GM21723 (cell line): ENCODE measurements at regions not wholly inside any gene's neighbourhood (a gene's known extent, or its start where the extent isn't known, plus 50 kb on each side); places are given as distances from the start of the nearest gene placed in this dataset.

Experiments
- ATAC-seq: cut with Tn5 transposase; IDR thresholded peaks from one replicate; pipeline ENCODE4 v1.9.1; 2021; ENCODE audit warnings: mild to moderate bottlenecking, moderate library complexity; ENCODE audit not compliant: unreplicated experiment

DNA sequence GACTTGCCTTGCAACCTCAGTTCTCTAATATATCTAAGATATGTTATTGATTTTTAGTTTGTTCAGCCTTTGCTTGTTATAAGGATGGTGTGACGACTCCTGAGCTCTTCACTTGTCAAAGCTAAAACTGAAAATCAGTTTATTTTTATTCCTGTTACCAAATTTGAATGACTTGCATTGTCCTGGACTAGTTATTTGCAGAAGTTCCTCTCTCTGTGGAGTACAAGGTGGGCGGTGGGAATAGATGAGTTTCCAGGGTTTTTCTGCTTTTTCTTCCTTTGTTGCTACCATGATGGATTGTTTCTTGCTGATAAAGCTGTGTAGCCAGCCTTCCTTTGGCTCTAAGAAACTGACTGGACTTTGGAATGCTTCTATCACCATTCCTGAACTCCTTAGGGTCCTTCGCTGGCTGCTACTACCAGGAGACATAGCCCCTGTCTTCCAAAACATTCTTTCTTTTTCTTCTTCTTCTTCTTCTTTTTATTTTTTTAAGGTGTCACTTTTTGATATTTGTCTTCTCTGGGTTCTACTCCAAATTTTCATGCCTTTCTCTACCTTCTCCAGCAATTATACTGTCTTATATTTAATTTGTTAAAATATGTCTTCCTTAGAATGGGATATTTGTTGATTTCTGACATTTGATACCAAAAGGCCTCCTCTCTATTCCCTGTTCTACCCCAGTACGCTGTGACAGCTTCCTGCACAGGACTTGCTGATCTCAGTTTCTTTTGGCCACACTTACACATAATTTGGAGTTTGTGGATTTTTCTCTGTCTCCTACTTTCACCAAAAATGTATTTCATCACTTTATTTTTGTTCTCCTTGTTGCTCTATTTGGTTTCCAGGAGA, 145.1 kb upstream of the THRB start:
- no peak for ATAC-seq

DNA sequence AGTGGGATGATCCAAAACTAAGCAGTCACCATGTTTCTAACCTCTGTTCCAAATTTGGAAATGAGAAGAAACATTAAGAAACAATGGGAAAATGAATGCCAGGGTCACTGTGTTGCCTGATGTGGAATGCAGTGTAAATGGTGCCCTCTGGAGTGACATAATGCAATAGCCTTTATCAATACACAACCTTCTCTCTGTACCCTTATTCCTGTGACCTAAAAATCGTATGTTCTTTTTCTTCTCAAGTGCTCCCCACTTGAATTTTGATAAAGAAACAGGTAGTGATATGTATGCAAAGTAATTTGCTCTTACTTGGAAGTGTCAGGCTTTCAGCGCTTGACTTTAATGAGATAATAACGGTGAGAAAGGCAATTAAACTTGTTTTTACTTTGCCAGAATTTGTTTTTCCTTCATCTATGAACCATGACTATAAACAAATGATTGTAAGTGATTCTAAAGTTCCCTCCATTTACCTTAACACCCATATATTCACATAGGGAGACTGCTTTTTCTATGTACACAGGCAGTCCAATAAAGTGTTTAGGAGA, 145.8 kb upstream of the THRB start:
- no peak for ATAC-seq

DNA sequence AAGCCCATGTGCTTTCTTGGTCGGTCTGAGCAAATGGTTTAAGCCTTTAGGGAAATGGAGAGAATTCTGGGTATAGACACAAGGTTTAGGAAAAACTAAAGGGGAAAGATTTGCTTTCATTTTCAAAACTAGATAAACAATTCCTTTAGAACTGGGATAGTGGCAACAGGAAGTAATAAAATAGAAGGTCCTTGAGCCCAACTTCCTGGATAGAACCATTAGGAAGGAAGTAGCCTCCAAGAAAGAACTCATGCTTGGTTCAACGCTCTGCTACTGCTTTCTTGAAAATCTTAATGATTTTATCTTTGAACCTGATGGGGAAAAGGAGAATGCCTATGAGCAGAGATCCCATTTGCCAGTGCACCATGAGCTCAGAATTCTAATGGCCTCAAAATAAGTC, 147.0 kb upstream of the THRB start:
- no peak for ATAC-seq

DNA sequence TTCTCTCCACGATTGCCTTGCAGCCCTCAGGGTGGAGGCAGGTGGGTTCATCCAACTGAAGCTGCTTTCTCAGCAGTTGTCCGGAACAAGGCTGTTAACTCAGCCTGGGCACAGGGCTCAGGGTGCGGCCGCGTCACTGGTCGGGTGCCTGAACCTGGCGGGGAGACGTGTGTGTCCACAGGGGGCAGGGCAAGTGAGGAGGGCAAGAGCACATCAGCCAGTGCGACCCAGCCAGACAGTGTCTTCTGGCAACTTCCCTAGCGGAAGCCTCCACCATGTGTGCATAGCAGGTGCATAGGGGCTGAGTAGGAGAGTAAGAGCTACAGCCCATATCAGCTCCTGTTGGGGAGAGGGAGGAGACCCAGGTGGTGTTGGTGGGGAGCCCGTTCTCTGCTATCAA, 150.4 kb upstream of the THRB start:
- ATAC-seq: no peak

DNA sequence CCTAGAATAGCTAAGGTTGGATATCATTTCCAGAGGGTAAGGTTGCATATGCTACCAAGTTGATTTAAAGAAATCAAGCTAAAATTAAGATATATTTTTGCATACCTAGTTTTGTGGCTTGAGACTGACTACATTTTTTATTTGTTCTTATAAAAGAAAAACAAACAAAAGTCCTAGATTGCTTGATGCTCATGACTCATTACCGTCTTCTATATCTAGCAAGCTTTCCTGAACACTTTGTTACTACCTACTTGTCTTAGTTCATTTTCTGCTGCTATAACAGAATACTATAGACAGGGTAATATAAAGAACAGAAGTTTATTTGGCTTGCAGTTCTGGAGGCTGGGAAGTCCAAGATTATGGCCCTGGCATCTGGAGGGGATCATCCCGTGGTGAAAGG, 152.1 kb upstream of the THRB start:
- ATAC-seq: no peak

DNA sequence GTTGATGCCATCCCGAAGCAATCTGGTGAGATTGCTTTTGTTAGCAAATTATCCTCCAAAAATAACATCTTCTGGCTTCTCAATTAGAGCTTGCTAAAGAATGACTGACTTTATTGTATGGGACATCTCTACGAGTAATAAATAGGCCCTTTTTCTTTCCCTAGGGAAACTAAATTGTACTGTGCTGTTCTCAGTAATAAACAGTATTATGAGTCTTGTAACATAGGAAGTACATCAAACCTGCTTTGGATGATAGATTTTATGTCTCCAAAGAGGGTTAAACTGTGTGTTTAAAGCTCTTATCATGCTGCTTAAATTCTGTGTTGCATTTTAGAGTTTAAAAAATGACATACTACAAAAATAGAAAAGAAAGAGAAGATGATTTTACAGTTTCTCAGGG, 153.4 kb upstream of the THRB start:
- no peak for ATAC-seq

DNA sequence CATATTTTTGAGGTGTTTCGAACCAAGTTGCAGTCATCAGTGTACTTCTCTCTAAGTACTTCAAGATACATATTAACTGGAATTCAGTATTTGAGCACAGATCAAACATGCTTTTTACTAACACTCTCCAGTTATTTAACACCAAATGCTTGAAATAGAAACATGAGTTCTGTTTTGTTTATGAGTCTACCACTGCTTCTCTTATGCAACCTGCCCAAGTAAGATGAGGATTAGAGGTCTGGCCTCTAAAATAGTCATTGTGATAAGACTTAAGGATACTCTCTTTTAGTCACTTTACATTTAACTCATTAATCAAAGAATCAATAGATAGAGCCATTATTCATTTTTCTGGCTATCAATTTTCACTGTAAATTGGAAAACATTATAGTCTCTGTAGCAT, 156.2 kb upstream of the THRB start:
- ATAC-seq: no peak

DNA sequence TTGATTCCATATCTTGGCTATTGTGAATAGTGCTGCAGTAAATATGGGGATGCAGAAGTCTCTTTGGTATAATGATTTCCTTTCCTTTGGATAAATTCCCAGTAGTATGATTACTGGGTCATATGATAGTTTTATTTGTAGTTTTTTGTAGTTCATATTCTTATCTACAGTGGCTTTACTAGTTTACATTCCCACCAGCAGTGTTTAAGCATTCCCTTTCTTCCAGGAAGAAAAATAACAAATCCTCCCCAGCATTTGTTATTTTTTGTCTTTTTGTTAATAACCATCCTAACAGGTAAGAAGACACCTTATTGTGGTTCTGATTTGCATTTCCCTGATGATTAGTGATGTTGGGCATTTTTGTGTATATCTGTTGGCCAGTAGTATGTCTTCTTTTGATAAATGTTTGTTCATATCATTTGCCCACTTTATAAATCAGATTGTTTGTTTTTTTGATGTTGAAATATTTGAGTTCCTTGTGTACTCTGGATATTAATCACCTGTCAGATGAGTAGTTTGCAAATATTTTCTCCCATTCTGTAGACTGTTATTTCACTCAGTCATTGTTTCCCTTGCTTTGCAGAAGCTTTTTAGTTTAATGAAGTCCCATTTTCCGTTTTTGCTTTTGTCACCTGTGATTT, 163.3 kb upstream of the THRB start:
- ATAC-seq: no peak

DNA sequence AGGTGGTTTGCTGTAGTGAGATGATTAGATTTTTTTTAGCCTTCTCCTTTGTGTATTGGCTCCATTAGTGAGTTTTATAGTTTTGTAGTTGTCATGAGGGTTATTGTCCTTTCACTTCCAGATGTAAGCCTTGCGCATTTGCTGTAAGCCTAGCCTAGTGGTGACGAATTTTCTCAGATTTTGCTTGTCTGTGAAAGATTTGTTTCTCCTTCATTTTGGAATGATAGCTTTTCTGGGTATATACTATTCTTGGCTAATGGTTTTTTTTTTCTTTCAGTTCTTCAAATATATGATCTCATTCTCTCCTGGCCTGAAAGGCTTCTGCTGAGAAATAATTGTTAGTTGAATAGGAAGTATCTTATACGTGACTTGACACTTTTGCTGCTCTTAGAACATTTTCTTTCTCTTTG, 166.5 kb upstream of the THRB start:
- ATAC-seq: no peak

DNA sequence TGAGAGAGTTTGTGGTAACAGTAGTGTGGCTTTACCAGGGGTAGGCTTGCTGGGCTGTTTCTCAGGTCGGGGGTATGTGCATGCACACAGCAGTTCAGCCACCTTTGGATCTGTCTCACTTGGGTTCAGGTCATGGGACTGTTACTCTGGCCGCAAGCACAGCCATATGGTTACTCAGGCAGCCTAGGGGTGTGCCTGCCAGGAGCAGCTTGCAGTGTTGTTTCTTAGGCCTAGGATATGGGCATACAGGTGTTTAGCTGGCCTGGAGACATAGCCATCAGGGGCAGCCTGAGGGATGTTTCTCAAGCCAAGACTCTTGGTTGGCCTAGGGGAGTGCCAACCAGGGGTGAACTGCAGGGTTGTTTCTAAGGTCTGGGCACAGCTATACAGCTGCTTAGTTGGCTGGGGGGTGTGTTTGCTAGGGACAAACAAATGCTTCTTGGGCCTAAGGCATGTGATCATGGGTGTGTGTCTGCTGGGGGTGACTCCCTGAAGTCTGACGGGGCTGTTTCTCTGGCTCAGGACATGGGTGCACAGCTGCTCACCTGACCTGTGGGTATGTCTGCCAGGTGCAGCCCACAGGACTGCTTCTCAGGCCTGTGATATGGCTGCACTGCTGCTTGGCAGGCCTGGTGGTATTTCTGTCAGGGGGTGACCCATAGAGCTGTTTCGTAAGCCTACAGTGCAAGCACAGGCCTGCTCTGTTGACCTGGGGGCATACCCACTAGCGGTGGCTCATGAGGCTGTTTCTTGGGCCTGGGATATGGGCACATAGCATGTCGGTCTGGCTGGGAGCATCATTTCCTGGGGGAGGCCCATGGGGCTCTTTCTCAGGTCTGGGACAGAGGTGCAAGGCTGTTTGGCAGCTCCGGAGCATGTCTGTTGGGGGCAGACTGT, 168.0 kb upstream of the THRB start:
- ATAC-seq: no peak

DNA sequence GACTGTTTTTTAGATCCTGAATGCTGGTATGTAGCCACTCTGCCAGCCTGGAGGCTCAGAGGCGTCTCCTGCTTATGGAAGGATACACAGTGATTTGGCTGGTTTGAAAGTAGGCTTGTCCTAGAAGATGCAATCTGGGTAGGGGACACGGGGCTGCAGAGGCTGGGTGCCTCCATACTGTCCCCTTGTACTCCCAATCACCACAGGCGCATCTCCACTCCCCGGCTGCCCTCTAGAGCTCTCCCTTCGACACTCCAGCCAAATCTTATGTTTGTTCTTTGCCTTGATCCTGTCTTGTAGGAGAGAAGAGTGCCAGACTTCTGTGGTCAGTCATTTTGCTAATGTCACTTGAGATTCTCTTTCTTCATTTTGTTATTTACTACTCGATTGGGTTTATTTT, 168.8 kb upstream of the THRB start:
- no peak for ATAC-seq

DNA sequence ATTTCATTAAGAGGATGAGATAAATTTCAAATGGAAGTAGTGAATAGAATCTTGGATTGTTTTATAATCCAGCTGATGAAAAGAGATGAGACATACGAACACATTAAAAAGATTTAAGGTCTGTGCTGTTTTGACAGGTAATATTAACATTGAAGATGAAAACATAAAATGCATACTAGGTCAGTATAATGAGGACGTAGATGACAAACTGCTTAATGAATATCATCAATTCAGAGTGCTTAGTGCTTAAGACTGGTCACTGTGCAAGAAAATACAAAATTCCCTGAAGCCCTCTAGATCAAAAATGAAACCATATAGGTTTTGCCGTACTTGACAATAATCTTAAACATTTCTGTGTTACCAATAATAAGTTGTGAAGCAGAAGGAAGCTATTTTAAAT, 173.4 kb upstream of the THRB start:
- no peak for ATAC-seq

DNA sequence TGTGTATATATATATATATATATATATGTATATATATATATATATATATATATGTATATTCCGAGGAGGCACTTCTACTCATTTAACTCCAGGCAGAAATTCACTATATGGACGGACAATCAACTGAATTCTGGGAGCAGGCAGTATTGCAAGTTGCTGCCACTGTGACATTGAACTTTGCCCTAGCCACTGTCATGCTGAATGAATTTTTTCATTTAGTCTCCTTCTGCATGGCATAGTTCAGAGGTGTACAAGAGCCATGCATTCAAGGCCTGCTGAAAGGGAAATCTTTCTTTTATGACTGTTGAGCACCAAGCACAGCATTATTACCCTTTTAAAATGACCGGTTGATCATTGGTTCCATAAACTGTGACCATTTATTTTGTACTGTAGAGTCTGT, 176.2 kb upstream of the THRB start:
- no peak for ATAC-seq

DNA sequence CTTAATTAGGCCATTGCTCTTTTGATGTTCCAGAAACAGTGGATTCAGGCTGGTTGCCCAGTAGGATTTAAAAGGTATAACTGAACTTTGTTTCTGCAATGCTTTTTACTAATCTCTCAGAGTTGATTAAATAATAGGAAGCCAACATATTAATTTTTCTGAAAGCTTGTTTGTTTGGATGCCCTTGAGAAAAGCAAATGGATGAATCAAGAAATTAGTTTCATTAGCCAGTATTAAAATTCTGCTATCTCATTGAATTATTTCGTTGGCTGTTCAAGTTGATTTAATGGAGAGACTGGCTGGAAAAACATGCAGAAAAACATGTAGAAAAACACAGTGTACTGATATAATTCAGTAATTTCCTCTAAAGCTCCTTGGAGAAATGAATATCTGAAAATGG, 178.9 kb upstream of the THRB start:
- no peak for ATAC-seq

DNA sequence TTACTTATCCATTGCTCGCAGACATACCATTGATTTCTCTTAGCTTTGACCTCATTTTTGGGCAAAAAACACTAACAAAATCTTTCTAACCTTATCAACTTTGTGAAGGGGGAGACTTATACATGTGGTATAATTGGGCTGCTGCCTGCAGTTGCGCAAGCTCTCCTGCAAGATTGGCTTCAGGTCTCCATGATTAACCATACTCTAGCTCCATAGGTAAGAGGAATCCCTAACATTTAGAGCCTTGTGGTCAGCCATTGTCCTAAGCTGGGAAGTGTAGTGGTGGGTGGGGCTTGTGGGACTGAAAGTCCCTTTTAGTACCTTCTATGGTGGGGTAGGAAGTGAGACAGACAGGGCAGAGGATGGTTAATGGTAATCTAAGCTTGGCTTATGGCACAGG, 179.6 kb upstream of the THRB start:
- no peak for ATAC-seq

DNA sequence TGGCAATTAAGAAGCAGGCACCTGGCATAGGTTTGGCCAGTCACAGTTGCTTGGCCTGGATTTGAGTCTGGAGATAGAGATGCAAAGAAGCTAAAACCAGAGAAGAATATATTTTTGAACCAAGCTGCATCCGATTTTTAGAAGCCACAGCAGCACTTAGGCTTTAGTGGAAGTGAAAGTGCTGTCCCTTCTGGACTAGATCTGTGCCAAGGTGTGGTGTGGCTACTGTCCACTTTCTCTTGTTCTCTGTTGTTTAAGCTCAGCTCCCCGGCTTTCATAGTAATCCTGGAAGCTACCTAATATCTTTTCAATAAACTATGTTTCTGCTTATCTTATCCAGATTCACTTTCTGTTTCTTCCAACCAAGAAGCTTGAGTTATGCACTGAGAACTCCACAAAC, 183.4 kb upstream of the THRB start:
- peak; percentile 43 for ATAC-seq

DNA sequence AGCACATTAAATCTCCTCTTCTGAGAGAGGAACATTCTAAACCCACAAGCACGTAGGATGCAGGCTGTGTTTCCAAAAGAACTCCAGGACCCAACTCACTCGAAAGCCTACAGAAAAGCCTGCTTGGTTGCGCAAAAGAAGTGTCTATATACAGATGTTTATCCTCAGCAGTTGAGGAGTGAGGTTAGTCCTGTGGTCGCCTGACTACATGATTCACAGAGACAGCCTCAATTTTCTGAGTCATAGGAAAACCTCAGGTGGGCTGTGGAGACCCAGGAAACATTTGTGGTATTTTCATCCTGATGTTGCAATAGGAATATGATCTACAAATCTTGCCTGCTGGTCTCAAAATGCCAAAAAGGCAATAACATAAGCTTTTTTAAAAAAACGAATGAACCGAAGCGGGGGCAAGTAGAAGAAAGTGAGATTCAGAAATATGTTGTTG, 183.8 kb upstream of the THRB start:
- peak; percentile 34 for ATAC-seq

DNA sequence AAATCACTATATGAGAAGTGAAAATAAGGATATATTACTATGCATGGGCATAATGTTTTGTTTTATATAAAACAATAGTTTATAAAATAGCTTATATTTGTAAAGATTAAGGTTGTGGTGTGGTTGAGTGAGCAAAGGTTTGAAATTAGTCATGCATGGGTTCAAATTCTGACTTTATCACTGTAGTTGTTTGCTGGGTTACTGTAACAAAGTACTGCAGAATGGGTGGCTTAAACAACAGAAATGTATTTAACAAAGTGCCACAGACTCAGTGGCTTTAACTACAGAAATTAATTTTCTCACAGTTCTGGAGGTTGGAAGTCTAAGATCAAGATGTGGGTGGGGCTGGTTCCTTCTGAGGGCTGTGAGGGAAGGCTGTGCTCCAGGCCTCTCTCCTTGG, 184.8 kb upstream of the THRB start:
- ATAC-seq: no peak

DNA sequence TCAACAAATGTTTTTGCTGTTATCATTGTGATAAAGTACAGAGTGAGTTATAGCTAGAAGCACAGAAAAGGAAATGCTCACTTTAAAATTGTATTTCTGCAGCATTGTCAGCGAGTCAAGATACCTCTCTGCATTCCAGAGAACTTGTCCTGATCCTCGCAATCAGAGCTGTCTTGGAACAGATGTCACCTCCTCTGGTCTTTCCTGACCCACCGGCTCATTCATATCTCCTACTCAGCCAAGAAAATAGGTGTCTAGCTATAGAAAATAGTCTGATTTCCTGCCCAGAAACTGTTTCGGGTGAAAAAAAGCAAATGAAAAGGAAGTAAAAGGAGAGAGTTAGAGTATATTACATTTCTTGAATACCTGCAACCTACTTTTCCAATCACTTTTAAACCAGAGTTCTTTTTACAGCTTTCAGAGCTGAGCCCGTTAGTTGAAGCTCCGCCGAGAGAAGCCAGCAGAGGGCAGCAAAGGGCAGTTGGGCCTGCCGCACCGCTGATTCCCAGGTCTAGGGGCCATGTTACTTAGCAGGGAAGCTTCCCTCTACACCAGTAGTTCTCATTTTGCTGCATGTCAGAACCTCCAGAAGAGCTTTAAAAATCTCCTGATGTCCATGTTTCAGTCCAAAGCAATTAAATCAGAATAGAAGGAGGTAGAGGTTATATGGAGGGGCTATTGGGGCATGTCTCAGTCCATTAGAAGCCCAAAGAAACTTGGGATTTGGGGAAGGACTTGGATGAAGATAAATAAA, 185.7 kb upstream of the THRB start:
- ATAC-seq: peak; percentile 84

DNA sequence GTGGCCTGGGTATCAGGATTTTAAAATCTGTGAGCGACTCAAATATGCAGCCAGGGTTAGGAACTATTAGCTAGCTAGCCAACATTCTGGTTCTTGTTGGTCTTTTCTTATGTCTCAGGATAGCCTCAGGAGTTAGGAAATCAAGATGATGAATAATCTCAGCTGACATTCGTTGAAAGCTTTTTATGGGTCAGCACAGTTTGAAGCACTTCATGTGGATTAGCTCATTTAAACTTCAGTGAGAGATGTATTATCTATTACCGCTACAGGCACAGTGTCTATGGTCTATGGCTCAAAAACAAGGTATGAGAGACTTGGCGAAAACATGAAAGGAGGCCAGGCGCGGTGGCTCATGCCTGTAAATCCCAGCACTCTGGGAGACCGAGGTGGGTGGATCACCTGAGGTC, 187.5 kb upstream of the THRB start:
- ATAC-seq: no peak

DNA sequence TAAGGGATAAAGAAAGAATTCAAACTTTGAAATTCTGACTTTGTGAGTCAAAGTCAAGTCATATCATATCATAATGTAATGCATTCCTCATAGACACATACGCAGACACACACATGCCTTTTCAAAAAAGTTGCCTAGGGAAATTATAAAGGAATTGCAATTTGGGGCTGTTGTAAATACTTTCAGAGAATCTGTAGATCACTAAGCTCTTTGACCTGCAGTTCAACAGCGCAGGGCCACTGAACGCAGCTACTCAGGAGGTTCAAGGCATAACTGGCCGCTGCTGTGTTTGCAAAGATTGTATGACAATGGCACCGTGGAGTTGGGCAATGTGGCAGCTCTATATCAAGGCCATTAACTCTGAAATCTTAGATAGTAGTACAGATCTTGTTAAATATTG, 188.4 kb upstream of the THRB start:
- ATAC-seq: no peak
